ENCODE measurements at regions not wholly inside any gene's neighbourhood (a gene's known extent, or its start where the extent isn't known, plus 50 kb on each side); places are given as distances from the start of the nearest gene placed in this dataset.

DNA sequence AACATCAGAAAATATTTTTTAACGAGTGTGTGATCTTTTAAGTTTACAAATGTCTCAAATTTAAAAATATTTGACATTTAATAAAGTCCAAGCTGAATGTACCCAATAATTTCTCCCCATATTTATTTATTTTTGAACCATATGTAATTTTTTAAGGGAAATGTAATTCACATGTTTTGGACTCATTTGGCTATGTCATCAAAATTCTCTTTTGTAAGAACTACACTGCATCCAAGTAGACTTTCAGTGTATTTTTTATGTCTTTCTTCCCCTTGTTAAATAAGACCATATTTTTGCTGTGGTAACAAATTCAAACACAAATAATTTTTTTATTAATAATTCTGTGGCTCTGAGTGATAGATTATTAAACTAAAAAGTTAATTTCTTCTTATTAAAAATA lies 365.2 kb downstream of the CD109 start:
- TF ChIP-seq, protein P1, sequence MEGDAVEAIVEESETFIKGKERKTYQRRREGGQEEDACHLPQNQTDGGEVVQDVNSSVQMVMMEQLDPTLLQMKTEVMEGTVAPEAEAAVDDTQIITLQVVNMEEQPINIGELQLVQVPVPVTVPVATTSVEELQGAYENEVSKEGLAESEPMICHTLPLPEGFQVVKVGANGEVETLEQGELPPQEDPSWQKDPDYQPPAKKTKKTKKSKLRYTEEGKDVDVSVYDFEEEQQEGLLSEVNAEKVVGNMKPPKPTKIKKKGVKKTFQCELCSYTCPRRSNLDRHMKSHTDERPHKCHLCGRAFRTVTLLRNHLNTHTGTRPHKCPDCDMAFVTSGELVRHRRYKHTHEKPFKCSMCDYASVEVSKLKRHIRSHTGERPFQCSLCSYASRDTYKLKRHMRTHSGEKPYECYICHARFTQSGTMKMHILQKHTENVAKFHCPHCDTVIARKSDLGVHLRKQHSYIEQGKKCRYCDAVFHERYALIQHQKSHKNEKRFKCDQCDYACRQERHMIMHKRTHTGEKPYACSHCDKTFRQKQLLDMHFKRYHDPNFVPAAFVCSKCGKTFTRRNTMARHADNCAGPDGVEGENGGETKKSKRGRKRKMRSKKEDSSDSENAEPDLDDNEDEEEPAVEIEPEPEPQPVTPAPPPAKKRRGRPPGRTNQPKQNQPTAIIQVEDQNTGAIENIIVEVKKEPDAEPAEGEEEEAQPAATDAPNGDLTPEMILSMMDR (IDR thresholded peaks at IDR 0.05), result no peak
- no peaks in the 10 kb centered on the region for H3K27me3 ChIP-seq
- no peaks in the 10 kb centered on the region for H3K36me3 ChIP-seq
- H3K4me1 ChIP-seq, result no peaks in the 10 kb centered on the region
- H3K4me3 ChIP-seq, result no peak overlapping the region
- H3K9me3 ChIP-seq, result no peaks in the 10 kb centered on the region
- no peak for DNase-seq (ENCODE audit: low spot score)
- no peak overlapping the region for H3K27ac ChIP-seq

DNA sequence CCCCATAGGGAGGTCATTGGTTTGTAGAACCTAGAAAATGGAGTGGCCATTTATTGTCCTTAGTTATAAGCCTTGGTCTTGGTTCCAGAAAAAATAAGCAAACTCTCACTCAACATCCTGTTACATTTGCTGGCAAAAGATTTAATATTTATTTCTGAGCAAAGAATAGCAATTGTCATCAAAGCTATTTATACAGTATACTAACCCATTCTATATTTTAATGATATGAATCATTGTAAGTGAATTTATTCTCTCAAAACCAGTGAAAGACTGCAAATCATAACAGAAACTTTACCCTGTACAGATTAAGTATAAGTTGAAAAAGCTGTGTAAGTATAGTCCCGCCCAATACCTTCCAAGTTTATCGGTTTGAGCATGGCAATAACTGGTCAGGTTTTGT lies 364.4 kb downstream of the CD109 start:
- H3K27me3 ChIP-seq, result no peaks in the 10 kb centered on the region
- H3K9me3 ChIP-seq, result no peaks in the 10 kb centered on the region
- H3K36me3 ChIP-seq, result no peaks in the 10 kb centered on the region
- no peaks in the 10 kb centered on the region for H3K4me1 ChIP-seq
- TF ChIP-seq, protein P1 (IDR thresholded peaks at IDR 0.05), result no peak
- no peak for DNase-seq (ENCODE audit: low spot score)
- H3K4me3 ChIP-seq, result no peak overlapping the region
- no peak overlapping the region for H3K27ac ChIP-seq

DNA sequence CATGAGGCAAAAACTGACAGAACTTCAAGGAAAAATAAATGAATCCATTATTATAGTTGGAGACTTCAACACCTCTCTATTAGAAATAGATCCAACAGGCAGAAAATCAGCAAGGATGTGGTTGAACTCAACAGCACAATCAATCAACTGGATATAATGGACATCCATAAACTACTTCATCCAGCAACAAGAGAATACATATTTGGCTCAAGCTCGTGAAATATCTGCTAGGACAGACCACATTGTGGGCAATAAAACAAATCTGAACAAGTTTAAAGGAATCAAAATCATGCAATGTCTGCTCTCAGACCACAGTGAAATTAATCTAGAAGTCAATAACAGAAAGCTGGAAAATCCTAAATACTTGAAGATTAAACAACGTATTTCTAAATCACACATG lies 362.6 kb downstream of the CD109 start:
- no peaks in the 10 kb centered on the region for H3K36me3 ChIP-seq
- no peaks in the 10 kb centered on the region for H3K27me3 ChIP-seq
- H3K4me1 ChIP-seq, result no peaks in the 10 kb centered on the region
- DNase-seq (ENCODE audit: low spot score), result no peak
- no peak overlapping the region for H3K4me3 ChIP-seq
- H3K27ac ChIP-seq, result no peak overlapping the region
- H3K9me3 ChIP-seq, result no peaks in the 10 kb centered on the region
- TF ChIP-seq, protein P1 (IDR thresholded peaks at IDR 0.05), result no peak

DNA sequence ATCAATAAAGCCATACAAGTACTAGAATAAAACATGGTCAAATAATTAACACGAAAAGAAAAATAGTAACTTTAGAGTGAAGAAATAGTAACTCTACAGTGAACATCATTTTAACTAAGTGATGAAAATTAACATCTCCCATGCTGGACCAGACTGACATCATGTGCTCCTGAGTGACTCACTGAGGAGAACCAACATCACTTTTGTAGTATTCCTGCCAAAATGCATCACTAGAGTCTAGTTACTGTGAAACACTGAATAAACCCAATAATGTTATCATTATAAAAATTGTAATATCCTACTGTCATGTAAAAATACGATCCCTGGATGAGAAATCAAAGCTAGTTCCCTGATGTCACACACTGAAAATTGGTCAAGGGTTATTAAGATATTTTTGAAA lies 361.3 kb downstream of the CD109 start:
- no peak overlapping the region for H3K27ac ChIP-seq
- no peak overlapping the region for H3K4me3 ChIP-seq
- no peaks in the 10 kb centered on the region for H3K27me3 ChIP-seq
- no peaks in the 10 kb centered on the region for H3K4me1 ChIP-seq
- DNase-seq (ENCODE audit: low spot score), result no peak
- H3K9me3 ChIP-seq, result no peaks in the 10 kb centered on the region
- H3K36me3 ChIP-seq, result no peaks in the 10 kb centered on the region
- TF ChIP-seq, protein P1 (IDR thresholded peaks at IDR 0.05), result no peak

DNA sequence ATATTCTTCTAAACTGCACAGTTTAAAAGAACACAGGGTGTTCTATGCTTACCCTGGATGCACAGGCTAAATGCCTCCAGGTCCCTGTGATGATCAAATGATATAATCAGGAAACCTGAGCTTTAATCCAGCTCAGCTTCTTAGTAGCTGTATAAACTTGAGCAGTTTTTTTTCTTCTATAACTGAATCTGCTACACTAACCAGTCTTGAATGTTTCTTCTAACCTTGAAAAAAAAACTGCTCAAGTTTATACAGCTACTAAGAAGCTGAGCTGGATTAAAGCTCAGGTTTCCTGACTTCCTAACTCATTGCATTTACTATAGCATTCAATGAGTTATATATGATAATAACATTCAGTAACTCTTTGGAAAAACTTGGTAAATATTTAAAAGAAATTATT lies 358.2 kb downstream of the CD109 start:
- no peaks in the 10 kb centered on the region for H3K36me3 ChIP-seq
- no peak overlapping the region for H3K27ac ChIP-seq
- H3K27me3 ChIP-seq, result no peaks in the 10 kb centered on the region
- H3K4me1 ChIP-seq, result no peaks in the 10 kb centered on the region
- H3K4me3 ChIP-seq, result no peak overlapping the region
- no peaks in the 10 kb centered on the region for H3K9me3 ChIP-seq
- TF ChIP-seq, protein P1 (IDR thresholded peaks at IDR 0.05), result no peak
- DNase-seq (ENCODE audit: low spot score), result no peak

DNA sequence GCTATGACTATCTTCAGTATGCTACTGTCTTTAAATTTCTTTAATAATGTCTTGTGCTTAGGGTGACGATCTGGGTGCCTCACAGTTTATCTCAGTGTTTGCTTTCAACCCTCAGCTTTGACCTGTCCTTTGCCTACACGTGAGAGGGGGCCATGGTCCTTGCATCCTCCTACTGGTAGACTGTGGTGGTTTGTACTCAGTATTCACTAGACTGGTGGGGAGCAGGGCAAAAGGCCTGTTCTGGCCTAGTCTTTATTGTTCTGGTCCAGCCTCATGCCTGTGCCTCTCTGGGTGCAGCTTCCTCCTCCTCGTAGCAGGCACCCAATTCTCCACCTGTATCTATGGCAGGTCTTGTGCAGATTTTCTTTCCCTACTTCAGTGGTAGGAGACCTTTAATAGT lies 354.9 kb downstream of the CD109 start:
- no peaks in the 10 kb centered on the region for H3K27me3 ChIP-seq
- no peak overlapping the region for H3K27ac ChIP-seq
- no peaks in the 10 kb centered on the region for H3K9me3 ChIP-seq
- no peaks in the 10 kb centered on the region for H3K36me3 ChIP-seq
- no peak overlapping the region for H3K4me3 ChIP-seq
- no peaks in the 10 kb centered on the region for H3K4me1 ChIP-seq
- TF ChIP-seq, protein P1 (IDR thresholded peaks at IDR 0.05), result no peak
- no peak for DNase-seq (ENCODE audit: low spot score)
